ENCODE measurements at regions not wholly inside any gene's neighbourhood (a gene's known extent, or its start where the extent isn't known, plus 50 kb on each side); places are given as distances from the start of the nearest gene placed in this dataset.

- TF ChIP-seq CTCF (IDR thresholded peaks at IDR 0.05) (no peak), POLR2A (IDR thresholded peaks at IDR 0.05) (no peak)
Measured at GRCh38 chr9:71472400-71472799, 295.9 kb downstream of the CEMIP2 start.

All from Peyer's patch (tissue), 4 donors.